ENCODE measurements at regions not wholly inside any gene's neighbourhood (a gene's known extent, or its start where the extent isn't known, plus 50 kb on each side); places are given as distances from the start of the nearest gene placed in this dataset.

DNA sequence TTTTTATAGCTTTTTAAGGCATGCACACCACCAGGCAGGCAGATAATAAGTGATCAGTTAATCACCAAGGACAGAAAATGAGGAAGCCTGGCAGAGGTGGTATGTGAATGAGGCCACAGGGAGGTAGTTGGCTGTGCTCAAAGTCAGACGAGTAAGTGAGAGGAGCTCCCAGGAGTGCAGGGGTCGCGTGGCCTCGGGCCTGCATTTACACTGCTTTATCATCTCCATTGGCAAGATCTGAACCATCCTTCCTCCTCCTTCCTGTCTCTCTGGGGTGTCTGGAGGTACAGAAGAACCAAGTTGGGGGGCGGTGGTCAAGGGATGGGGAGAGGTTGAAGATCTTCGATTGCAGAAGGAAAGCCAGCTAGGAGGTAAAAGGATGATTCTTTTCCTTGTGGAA, 320.1 kb downstream of the SOX9 start:
- H3K4me1 Mint-ChIP-seq (ENCODE audit: unreplicated experiment), result peaks cover 19% of the 10 kb centered on the region
- no peak for DNase-seq (ENCODE audit: extremely low spot score, unreplicated experiment)
- no peak overlapping the region for H3K27ac Mint-ChIP-seq (ENCODE audit: unreplicated experiment)
- H3K36me3 Mint-ChIP-seq (ENCODE audit: unreplicated experiment), result no peaks in the 10 kb centered on the region
- no peaks in the 10 kb centered on the region for H3K9me3 Mint-ChIP-seq (ENCODE audit: unreplicated experiment)
- H3K4me3 Mint-ChIP-seq (ENCODE audit: unreplicated experiment), result no peak overlapping the region
- TF ChIP-seq, protein P1, sequence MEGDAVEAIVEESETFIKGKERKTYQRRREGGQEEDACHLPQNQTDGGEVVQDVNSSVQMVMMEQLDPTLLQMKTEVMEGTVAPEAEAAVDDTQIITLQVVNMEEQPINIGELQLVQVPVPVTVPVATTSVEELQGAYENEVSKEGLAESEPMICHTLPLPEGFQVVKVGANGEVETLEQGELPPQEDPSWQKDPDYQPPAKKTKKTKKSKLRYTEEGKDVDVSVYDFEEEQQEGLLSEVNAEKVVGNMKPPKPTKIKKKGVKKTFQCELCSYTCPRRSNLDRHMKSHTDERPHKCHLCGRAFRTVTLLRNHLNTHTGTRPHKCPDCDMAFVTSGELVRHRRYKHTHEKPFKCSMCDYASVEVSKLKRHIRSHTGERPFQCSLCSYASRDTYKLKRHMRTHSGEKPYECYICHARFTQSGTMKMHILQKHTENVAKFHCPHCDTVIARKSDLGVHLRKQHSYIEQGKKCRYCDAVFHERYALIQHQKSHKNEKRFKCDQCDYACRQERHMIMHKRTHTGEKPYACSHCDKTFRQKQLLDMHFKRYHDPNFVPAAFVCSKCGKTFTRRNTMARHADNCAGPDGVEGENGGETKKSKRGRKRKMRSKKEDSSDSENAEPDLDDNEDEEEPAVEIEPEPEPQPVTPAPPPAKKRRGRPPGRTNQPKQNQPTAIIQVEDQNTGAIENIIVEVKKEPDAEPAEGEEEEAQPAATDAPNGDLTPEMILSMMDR (IDR thresholded peaks at IDR 0.05), result no peak
- no peaks in the 10 kb centered on the region for H3K27me3 Mint-ChIP-seq (ENCODE audit: unreplicated experiment)

DNA sequence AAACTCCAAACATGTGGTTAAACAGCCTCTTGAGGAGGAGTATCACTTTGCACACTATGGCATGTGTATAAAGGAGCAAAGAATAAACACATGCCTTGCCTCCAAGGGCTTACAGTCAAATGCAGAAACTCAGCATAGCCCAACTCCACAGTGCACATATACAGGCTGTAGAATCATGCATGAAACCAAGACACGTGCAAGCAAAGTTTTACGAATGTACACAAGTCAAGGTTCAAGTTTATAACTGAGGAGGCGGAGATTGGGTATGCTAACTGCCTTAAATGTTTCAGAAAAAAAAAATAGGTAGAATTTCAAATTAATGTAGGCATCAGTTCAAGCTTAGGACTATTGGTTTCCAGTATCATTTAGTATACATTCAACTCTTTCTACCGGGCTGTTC, 321.1 kb downstream of the SOX9 start:
- TF ChIP-seq, protein P1 (IDR thresholded peaks at IDR 0.05), result no peak
- H3K4me3 Mint-ChIP-seq (ENCODE audit: unreplicated experiment), result no peak overlapping the region
- no peaks in the 10 kb centered on the region for H3K9me3 Mint-ChIP-seq (ENCODE audit: unreplicated experiment)
- H3K27me3 Mint-ChIP-seq (ENCODE audit: unreplicated experiment), result no peaks in the 10 kb centered on the region
- DNase-seq (ENCODE audit: extremely low spot score, unreplicated experiment), result no peak
- no peaks in the 10 kb centered on the region for H3K36me3 Mint-ChIP-seq (ENCODE audit: unreplicated experiment)
- no peak overlapping the region for H3K27ac Mint-ChIP-seq (ENCODE audit: unreplicated experiment)
- H3K4me1 Mint-ChIP-seq (ENCODE audit: unreplicated experiment), result peaks cover 24% of the 10 kb centered on the region

DNA sequence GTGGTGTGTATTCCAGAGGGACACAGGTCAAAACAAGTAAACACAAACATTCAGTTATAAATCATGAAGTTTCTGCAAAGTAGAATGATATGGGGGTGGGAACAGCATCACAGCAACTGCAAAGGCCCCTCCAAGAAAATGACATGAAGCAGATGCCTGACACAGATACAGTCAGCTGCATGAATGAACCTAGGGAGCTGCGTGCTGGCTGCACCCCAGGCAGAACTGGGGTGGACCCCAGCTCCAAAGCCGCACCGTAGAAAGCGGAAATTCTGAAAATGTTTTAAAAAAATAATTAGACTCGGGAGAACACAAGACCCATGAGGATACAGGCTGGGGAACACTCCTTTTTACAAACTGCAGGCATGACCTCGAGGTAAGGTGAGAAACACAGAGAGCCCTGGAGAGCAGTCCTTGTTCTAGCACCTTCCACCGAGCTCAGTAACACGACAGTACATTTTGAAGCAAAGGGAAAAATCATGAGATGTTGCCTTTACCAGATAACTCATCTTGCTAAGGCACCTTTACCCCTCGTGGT, 323.8 kb downstream of the SOX9 start:
- H3K27me3 Mint-ChIP-seq (ENCODE audit: unreplicated experiment), result no peaks in the 10 kb centered on the region
- H3K9me3 Mint-ChIP-seq (ENCODE audit: unreplicated experiment), result no peaks in the 10 kb centered on the region
- DNase-seq (ENCODE audit: extremely low spot score, unreplicated experiment), result no peak
- TF ChIP-seq, protein P1 (IDR thresholded peaks at IDR 0.05), result no peak
- no peaks in the 10 kb centered on the region for H3K36me3 Mint-ChIP-seq (ENCODE audit: unreplicated experiment)
- no peak overlapping the region for H3K4me3 Mint-ChIP-seq (ENCODE audit: unreplicated experiment)
- peaks cover 41% of the 10 kb centered on the region for H3K4me1 Mint-ChIP-seq (ENCODE audit: unreplicated experiment)
- H3K27ac Mint-ChIP-seq (ENCODE audit: unreplicated experiment), result no peak overlapping the region

DNA sequence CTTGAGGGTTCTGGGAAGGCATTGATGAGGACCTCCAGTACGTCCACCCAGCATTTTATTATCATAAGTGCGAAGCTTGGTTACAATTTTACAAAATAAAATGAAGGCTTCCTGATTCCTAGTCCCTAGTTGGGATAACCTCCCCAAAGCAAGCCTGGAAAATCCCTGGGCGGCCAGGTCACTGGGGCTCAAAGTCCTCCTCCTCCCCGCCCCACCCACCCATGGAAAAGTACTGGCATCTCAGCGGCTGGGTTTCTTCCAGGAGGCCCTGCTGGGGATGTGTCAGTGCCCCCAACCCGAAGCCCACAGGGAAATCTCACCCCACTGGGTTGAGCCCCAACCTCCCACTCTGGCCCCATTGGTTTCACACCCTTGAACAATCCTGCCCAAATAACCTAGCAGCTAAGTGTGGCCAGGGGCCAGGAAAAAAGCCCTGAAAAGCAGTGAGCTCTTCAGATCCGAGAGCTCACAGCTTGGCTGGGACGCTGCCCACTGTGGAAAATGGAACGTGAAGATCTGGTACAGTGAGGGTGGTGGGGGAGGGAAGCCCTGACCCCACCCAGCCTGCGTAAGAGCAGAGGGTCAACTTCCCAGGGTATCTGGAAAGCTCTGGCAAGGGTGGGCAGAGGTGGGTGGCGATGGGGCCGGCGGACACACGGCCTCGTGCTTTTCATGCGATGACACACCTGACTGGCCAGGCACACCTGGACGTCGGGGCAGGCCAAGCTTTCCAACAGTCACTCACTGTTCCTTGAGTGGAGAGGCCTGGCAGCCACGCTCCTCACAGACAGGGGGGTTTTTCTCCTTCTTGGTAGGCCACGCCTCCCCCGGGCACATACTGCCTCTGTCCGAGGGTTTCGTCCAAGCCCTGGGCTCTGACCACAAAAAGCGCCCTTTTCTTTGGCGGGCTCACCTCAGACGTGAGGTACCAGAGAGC, 324.5 kb downstream of the SOX9 start:
- DNase-seq (ENCODE audit: extremely low spot score, unreplicated experiment), result no peak
- Mint-ChIP-seq H3K4me1 (ENCODE audit: unreplicated experiment) (peaks cover 33% of the 10 kb centered on the region), H3K27ac (ENCODE audit: unreplicated experiment) (no peak overlapping the region), H3K4me3 (ENCODE audit: unreplicated experiment) (no peak overlapping the region), H3K27me3 (ENCODE audit: unreplicated experiment) (no peaks in the 10 kb centered on the region), H3K9me3 (ENCODE audit: unreplicated experiment) (no peaks in the 10 kb centered on the region), H3K36me3 (ENCODE audit: unreplicated experiment) (no peaks in the 10 kb centered on the region)
- TF ChIP-seq, protein P1 (IDR thresholded peaks at IDR 0.05), result no peak

DNA sequence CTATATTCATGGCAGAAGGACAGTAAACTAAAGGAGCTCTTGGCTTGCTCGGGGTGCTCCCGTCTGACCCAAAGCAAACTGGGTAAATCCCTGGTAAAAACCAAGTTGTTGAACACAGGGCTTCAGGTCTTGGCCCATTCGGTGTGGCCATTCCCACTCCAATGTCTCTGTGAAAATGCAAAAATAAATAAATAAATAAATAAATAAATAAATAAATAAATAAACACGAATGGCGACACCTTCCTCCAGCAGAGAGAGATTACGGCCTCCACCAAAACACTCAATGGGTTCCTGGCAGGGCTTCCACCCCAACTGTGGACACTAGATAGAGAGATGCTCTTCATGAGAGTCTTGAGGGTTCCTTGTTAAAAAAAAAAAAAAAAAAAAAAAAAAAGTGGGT, 325.3 kb downstream of the SOX9 start:
- no peaks in the 10 kb centered on the region for H3K27me3 Mint-ChIP-seq (ENCODE audit: unreplicated experiment)
- DNase-seq (ENCODE audit: extremely low spot score, unreplicated experiment), result no peak
- H3K27ac Mint-ChIP-seq (ENCODE audit: unreplicated experiment), result no peak overlapping the region
- TF ChIP-seq, protein P1 (IDR thresholded peaks at IDR 0.05), result no peak
- H3K4me3 Mint-ChIP-seq (ENCODE audit: unreplicated experiment), result no peak overlapping the region
- H3K4me1 Mint-ChIP-seq (ENCODE audit: unreplicated experiment), result peaks cover 32% of the 10 kb centered on the region
- H3K9me3 Mint-ChIP-seq (ENCODE audit: unreplicated experiment), result no peaks in the 10 kb centered on the region
- no peaks in the 10 kb centered on the region for H3K36me3 Mint-ChIP-seq (ENCODE audit: unreplicated experiment)
